Stimulated activated CD4-positive, alpha-beta T cell treated with anti-CD3 and anti-CD28 coated beads, Interleukin-4, amount 100 ng/mL, for 4 hours (primary cell): ENCODE measurements at regions not wholly inside any gene's neighbourhood (a gene's known extent, or its start where the extent isn't known, plus 50 kb on each side); places are given as distances from the start of the nearest gene placed in this dataset.
"Not testable (repeated sequence)": the region's sequence is repeated elsewhere in the genome, so short reads cannot be mapped to it uniquely, and the experiment has no call there.

Source experiments
- DNase-seq, 2 experiments: peaks; one replicate each; pipeline ENCODE4 v3.0.0-alpha.2; 2020

- DNase-seq, result no peak
These were observed 56.3 kb upstream of the NCKAP5 start for GRCh38 chr2:133624551-133624950.

DNA sequence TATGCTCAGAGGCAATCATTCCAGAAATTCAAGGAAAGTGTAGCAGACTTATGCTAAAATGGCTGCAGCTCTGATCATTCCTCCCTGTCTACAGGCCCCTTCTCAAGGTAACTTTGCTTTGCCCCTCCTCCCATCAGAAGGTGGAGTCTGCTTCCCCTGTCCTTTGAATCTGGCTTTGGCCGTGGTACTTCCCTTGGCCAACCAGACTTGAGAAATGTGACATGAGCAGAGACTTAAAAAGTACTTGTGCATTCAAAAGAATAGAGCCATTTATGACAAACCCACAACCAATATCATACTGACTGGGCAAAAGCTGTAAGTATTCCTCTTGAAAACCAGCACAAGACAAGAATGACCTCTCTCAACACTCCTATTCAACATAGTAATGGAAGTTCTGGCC is 59.5 kb upstream of the NCKAP5 start:
- no peak for DNase-seq

DNA sequence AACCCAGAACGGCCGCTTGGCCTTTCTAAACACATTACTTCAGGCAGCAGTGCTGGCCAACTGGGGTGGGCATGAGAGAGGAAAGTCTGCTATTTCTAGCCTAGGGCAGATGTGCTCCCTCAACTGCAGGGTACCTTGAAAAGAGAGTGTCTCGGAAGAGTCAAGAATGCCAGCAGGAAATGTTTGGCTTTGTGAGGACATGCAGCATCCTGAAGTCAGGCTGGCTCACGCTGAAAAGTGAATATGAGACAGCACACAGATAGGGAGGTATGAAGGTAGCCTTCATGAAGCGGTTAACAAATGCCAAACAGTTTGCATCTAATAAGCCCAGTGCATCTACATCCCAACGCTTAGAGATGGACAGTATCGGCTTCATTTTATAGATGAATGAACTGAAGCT is 65.0 kb upstream of the NCKAP5 start:
- no peak for DNase-seq

- no peak for DNase-seq
These were observed 65.7 kb upstream of the NCKAP5 start for GRCh38 chr2:133633881-133634409.

DNA sequence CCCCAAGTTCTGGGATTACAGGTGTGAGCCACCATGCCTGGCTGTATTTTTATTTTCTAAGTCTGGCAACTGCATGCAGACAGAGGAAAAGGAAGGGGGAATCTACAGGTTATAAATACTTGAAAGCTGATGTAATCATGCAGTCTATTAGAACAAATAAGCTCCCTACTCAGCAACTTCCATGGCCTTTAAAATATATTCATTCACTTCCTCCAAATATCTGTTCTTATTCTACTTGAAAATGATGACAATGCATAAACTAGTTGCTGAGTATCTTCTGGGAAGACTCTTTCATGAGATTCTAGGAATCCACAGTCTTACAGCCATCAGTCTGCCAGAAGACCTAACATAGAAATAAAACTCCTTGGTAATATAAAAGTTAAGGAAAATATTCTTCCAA is 66.9 kb upstream of the NCKAP5 start:
- DNase-seq, result no peak

DNA sequence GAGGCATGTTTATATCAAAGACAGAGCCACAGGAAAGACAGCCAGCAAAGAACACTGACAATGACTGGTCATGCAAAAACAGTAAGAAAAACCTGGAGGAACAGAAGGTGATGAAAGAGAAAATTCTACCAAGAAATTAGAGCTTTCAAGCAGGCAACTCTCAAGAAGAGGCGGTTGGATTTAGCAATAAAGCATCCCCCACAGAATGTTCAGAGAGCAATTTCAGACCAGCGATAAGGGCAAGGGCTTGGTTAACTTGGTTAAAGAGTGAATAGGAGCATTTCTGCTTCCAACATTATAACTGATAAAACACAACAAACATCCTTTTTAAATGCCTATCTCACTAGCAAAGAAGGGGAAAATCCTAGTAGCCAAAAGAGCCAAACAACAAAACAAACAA is 68.0 kb upstream of the NCKAP5 start:
- DNase-seq, result no peak

GRCh38 chr2:133640103-133640502 is 71.8 kb upstream of the NCKAP5 start:
- DNase-seq, result no peak

GRCh38 chr2:133641497-133641896 is 73.2 kb upstream of the NCKAP5 start:
- DNase-seq, result no peak

DNA sequence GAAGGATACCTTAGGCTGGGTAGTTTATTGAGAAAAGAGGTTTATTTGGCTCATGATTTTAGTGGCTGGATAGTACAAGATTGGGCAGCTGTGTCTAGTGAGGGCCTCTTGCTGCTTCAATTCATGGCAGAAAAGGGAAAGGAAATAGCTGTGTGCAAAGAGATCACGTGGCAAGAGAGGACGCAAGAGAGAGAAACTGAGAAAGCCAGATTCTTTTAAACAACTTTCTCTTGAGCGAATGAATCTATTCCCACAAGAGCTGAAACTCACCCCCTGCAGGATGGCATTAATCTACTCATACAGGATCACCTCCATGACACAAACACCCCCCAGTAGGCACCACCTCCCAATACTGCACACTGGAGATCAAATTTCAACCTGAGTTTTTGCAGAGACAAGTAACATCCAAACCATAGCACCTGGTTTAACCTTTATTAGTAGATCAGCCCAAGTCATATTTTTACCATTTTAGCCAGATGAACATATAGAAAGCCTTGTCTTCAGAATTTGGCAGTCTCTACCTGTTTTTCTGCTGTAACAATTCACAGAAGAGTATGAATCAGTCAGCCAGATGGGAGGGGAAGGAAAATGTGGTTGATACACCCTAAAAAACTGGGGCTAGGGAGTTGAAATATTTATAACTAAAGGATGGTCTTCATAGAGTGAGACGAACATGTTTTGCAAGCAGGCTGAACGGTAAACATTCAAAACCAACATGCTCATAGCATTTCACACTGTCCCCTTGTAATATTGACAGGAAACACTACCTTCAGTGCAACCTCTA is 73.9 kb upstream of the NCKAP5 start:
- DNase-seq, result no peak

DNA sequence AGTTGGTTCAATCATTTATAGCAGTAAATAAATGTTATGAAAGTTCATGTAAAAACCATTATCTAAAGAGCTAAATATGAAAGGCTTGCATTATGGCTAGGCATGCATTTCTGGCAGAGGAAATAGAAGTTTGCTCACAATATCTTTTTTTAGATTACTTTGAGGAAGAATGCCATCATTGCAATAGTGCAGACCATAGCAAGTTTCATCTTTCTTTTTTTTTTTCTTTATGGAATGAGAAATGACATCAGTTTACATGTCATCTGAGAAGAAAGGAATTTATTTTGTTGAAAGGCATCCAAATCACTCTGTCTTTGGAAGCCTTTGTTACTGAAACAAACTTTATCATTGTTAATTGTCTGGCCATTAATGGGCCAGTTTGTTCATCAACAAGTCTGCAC is 74.5 kb upstream of the NCKAP5 start:
- no peak for DNase-seq

GRCh38 chr2:133643863-133644262 is 75.6 kb upstream of the NCKAP5 start:
- DNase-seq, result no peak

DNA sequence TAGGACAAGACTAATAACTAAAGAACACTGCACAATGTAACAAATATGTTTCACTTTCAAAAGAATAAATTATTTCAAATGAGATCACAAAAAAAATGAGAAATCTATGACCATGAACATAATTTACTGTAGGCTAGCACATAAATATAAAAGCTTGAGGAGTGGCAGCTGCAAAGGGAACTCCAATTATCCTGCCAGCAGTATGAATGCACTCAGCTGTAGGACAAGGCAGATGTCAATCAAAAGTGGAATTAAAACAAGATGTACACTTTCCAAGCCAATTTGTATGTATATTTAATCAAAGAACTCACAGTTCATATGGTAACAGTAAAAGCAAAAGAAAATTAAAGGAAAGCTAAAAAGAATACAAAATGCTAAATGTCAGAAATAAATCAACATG is 76.6 kb upstream of the NCKAP5 start:
- no peak for DNase-seq

- DNase-seq, result not testable (repeated sequence)
These were observed 79.1 kb upstream of the NCKAP5 start for GRCh38 chr2:133647386-133647785.

- DNase-seq, result no peak
These were observed 83.6 kb upstream of the NCKAP5 start for GRCh38 chr2:133651861-133652260.

GRCh38 chr2:133652398-133652797 is 84.1 kb upstream of the NCKAP5 start:
- no peak for DNase-seq

DNA sequence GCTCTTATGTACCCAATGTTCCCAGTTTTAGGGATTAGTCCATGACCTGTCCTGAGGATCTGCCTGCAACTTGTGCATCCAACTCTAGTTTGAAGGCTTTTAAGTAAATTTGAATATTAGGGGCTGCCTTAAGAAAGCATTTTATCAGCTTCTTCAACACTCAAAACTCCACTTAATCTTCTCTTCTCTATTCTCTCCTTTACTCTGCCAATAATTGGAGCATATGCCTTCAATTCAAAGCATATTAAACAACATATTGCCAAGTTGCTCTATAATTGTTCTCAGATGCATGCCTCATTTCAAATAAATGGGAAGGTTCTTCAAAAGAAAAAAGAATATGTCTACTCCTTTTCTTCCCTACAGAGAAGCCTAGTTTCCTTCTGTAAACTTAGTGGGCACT is 84.8 kb upstream of the NCKAP5 start:
- no peak for DNase-seq

- DNase-seq, result no peak
These were observed 86.7 kb upstream of the NCKAP5 start for GRCh38 chr2:133654949-133655348.

GRCh38 chr2:133655610-133656009 is 87.3 kb upstream of the NCKAP5 start:
- no peak for DNase-seq

- no peak for DNase-seq
These were observed 89.3 kb upstream of the NCKAP5 start for GRCh38 chr2:133657591-133657990.

- no peak for DNase-seq
These were observed 90.0 kb upstream of the NCKAP5 start for GRCh38 chr2:133658020-133658903.

- no peak for DNase-seq
These were observed 92.2 kb upstream of the NCKAP5 start for GRCh38 chr2:133660510-133660909.

DNA sequence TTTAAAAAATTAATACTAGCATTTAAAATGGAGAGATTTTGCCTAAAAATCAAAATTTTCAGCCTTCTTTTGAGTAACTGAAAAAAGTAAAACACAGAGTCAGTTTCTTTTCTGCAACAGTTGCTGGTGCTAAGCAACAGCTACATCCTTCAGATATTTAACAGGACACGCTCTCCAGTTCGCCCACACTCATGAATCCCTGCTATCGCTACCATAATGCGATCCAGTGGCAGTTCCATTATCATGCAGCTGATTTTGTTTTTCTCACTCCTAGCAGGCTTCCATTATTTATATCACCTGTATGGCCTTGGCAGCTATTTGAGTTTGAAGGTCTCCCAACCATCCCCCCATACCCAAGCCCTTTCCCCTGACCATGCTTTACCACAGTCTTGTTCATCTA is 93.1 kb upstream of the NCKAP5 start:
- no peak for DNase-seq

DNA sequence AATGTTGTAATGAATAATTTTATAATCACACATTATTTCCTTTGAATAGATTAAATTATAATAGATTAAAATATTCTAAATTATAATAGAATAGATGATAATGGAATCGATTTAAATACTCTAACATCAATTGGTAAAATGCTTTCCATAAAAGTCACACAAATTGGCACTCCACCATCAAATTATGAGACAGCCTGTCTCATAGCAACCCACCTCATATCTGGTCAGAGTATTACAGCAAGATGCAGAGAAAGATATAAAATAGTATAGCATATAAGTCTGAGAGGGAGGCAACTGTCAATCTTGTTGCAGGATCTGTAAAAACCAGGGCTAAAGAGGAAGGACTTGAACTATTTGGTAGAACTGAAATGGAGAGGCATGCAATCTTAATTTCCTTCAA is 98.4 kb upstream of the NCKAP5 start:
- DNase-seq, result no peak

DNA sequence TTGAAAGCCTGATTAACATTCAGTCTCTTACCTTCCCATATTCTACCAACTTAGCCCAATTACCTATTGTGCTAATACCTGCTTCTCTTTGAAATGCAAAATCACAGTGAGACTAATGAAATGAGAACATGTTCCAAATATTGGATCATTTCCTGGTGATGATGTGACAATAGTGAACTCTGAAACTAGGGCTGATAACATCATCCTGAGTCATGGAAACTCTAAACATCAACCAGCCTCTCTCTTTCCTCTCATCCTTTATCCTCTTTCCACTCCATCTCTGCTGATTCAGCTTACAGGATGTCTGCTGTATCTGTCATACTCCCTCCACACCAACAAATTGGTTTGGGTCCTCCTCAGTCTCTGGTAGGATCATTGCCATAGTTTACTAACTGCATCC is 98.8 kb upstream of the NCKAP5 start:
- no peak for DNase-seq
